Adrenal gland (tissue), 5 donors: ENCODE measurements at regions not wholly inside any gene's neighbourhood (a gene's known extent, or its start where the extent isn't known, plus 50 kb on each side); places are given as distances from the start of the nearest gene placed in this dataset.

ENCODE experiments used
- POLR2A ChIP-seq, 2 donors: fragments of 450-650 bp; IDR thresholded peaks; one replicate each; pipeline ENCODE4 v1.6.1; 2017; ENCODE audit warnings: antibody characterized with exemption in 2 of 2, mild to moderate bottlenecking in 2 of 2, moderate library complexity in 1 of 2
- TF ChIP-seq, protein P1 (sequence below), 6 experiments: fragments of 450-650 bp in 4 of 6; fragments of 200-600 bp in 2 of 6; sonication (generic) in 1 of 6; IDR thresholded peaks; 1 replicate in 5 of 6; 2 replicates in 1 of 6; pipeline versions ENCODE4 v1.5.1 to v1.8.0; 2016 to 2021; ENCODE audit warnings: antibody characterized with exemption in 6 of 6, mild to moderate bottlenecking in 2 of 6, moderate library complexity in 1 of 6
- donor health status: DM: no; HTN: no; CAD: no.

DNA sequence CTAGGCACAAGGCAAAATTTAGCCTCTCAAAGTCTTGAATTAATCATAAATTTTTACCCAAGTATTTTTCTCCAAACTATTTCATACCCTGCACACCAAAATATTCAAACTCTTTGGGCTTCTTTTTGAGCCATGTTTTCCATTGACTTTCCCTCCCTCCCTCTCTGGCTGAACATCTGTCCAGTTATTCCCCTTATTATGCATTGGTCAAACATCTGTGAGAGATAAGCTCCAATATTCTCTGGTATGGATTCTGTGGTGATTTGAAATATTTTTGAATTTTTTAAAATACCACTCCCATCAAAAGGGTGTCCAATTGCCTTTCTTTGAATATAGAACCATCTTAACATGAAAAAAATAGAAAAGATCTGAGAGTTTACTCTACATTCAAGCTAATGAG, 244.2 kb downstream of the RFPL4B start:
- TF ChIP-seq, protein P1, sequence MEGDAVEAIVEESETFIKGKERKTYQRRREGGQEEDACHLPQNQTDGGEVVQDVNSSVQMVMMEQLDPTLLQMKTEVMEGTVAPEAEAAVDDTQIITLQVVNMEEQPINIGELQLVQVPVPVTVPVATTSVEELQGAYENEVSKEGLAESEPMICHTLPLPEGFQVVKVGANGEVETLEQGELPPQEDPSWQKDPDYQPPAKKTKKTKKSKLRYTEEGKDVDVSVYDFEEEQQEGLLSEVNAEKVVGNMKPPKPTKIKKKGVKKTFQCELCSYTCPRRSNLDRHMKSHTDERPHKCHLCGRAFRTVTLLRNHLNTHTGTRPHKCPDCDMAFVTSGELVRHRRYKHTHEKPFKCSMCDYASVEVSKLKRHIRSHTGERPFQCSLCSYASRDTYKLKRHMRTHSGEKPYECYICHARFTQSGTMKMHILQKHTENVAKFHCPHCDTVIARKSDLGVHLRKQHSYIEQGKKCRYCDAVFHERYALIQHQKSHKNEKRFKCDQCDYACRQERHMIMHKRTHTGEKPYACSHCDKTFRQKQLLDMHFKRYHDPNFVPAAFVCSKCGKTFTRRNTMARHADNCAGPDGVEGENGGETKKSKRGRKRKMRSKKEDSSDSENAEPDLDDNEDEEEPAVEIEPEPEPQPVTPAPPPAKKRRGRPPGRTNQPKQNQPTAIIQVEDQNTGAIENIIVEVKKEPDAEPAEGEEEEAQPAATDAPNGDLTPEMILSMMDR (IDR thresholded peaks at IDR 0.05): no peak
- TF ChIP-seq POLR2A (IDR thresholded peaks at IDR 0.05): no peak
